IMR-90 (cell line): ENCODE measurements at regions not wholly inside any gene's neighbourhood (a gene's known extent, or its start where the extent isn't known, plus 50 kb on each side); places are given as distances from the start of the nearest gene placed in this dataset.

Experiments used
- ATAC-seq: fragments of 200-7000 bp; cut with Tn5 transposase; 2 replicates; pipeline ENCODE4 v1.9.1; 2020; ENCODE audit warnings: low read depth, mild to moderate bottlenecking, moderate library complexity
- BruUV-seq: library from RNA; stranded (reverse); fragments of 400-500 nt; replicated peaks from 2 replicates; lab custom pipeline; 2021; lab: Mats Ljungman, UMichigan
- CTCF ChIA-PET: fragments of 300-600 bp; formaldehyde crosslinking; extraction: SDS; loops from one replicate; lab custom pipeline; 2021; ENCODE audit warnings: antibody characterized with exemption; lab: Yijun Ruan, JAX
- POLR2A ChIA-PET: fragments of 300-600 bp; sonication (Branson Sonifier 250); formaldehyde crosslinking; loops from one replicate; lab custom pipeline; 2022; ENCODE audit warnings: antibody characterized with exemption; ENCODE audit not compliant: unreplicated experiment; lab: Charles Lee
- DNase-seq: peaks from one replicate; pipeline ENCODE4 v3.0.0; 2013
- H2AFZ ChIP-seq: replicated peaks from 2 replicates; pipeline ENCODE3; 2013; ENCODE audit warnings: low read length, mild to moderate bottlenecking; ENCODE audit not compliant: poor library complexity
- H2AK5ac ChIP-seq: 2 replicates; pipeline ENCODE4 v1.6.1; 2013; ENCODE audit warnings: low read depth, low read length, inconsistent platforms
- H2AK9ac ChIP-seq: replicated peaks from 2 replicates; pipeline ENCODE3; 2013; ENCODE audit warnings: mild to moderate bottlenecking, low read depth, low read length, moderate library complexity; ENCODE audit not compliant: poor library complexity
- H2BK120ac ChIP-seq: 2 replicates; pipeline ENCODE4 v1.6.1; 2013; ENCODE audit warnings: low read depth, low read length, inconsistent platforms
- H2BK15ac ChIP-seq: 3 replicates; pipeline ENCODE4 v1.6.1; 2013; ENCODE audit warnings: low read depth, low read length, inconsistent platforms
- H2BK20ac ChIP-seq: 2 replicates; pipeline ENCODE4 v1.6.1; 2013; ENCODE audit warnings: low read depth, mild to moderate bottlenecking, inconsistent platforms, low read length, moderate library complexity
- H2BK5ac ChIP-seq: 2 replicates; pipeline ENCODE4 v1.6.1; 2013; ENCODE audit warnings: mild to moderate bottlenecking, low read depth, low read length, inconsistent platforms; ENCODE audit not compliant: poor library complexity, severe bottlenecking
- H3K14ac ChIP-seq: replicated peaks from 2 replicates; pipeline ENCODE4 v1.6.1; 2013; ENCODE audit warnings: low read depth, low read length, inconsistent platforms
- H3K18ac ChIP-seq: 2 replicates; pipeline ENCODE4 v1.6.1; 2013; ENCODE audit warnings: low read depth, low read length, control low read depth
- H3K23ac ChIP-seq: 2 replicates; pipeline ENCODE4 v1.6.1; 2013; ENCODE audit warnings: low read depth, low read length, inconsistent platforms
- H3K27ac ChIP-seq: 2 replicates; pipeline ENCODE4 v1.5.1; 2013; ENCODE audit warnings: mild to moderate bottlenecking, control low read depth, low read length; ENCODE audit not compliant: insufficient read depth
- H3K27me3 ChIP-seq: 2 replicates; pipeline ENCODE4 v1.6.1; 2013; ENCODE audit warnings: low read length; ENCODE audit not compliant: control insufficient read depth, insufficient read depth
- H3K36me3 ChIP-seq: 2 replicates; pipeline ENCODE4 v1.6.1; 2013; ENCODE audit warnings: low read length, mixed read lengths; ENCODE audit not compliant: control insufficient read depth, insufficient read depth
- H3K4ac ChIP-seq: 2 replicates; pipeline ENCODE4 v1.6.1; 2013; ENCODE audit warnings: low read depth, low read length, inconsistent platforms
- H3K4me1 ChIP-seq: 2 replicates; pipeline ENCODE4 v1.6.1; 2013; ENCODE audit warnings: low read length, mixed read lengths; ENCODE audit not compliant: control insufficient read depth, insufficient read depth
- H3K4me2 ChIP-seq: 2 replicates; pipeline ENCODE4 v1.6.1; 2013; ENCODE audit warnings: low read depth, mild to moderate bottlenecking, control low read depth, low read length, moderate library complexity
- H3K4me3 ChIP-seq: 2 replicates; pipeline ENCODE4 v1.5.1; 2013; ENCODE audit warnings: low read depth, mild to moderate bottlenecking, control low read depth, low read length, moderate library complexity; ENCODE audit not compliant: insufficient read depth
- H3K56ac ChIP-seq: 2 replicates; pipeline ENCODE4 v1.6.1; 2013; ENCODE audit warnings: low read length, inconsistent platforms; ENCODE audit not compliant: insufficient read depth; ENCODE audit errors: extremely low read depth
- H3K79me1 ChIP-seq, 2 experiments: 2 replicates each; pipeline ENCODE4 v1.6.1; 2013; ENCODE audit warnings: low read length in 2 of 2, inconsistent platforms in 1 of 2, low read depth in 1 of 2
- H3K9ac ChIP-seq: 2 replicates; pipeline ENCODE4 v1.6.1; 2013; ENCODE audit warnings: low read depth, low read length, control low read depth
- H3K9me1 ChIP-seq: 2 replicates; pipeline ENCODE4 v1.6.1; 2013; ENCODE audit warnings: low read length, inconsistent platforms; ENCODE audit not compliant: insufficient read depth
- H3K9me3 ChIP-seq: 2 replicates; pipeline ENCODE4 v1.6.1; 2013; ENCODE audit warnings: low read length; ENCODE audit not compliant: control insufficient read depth, insufficient read depth
- H4K20me1 ChIP-seq: 2 replicates; pipeline ENCODE4 v1.6.1; 2013; ENCODE audit warnings: low read length, inconsistent platforms; ENCODE audit not compliant: insufficient read depth
- H4K5ac ChIP-seq: 2 replicates; pipeline ENCODE4 v1.6.1; 2013; ENCODE audit warnings: mild to moderate bottlenecking, low read depth, low read length, control low read depth
- H4K8ac ChIP-seq, 2 experiments: 2 replicates each; pipeline ENCODE4 v1.6.1; 2013; ENCODE audit warnings: low read depth in 2 of 2, low read length in 2 of 2, control low read depth in 1 of 2, inconsistent platforms in 1 of 2
- H4K91ac ChIP-seq: 2 replicates; pipeline ENCODE4 v1.6.1; 2013; ENCODE audit warnings: low read depth, low read length, inconsistent platforms; ENCODE audit not compliant: insufficient read depth
- BHLHE40 ChIP-seq: fragments of 150-350 bp; IDR thresholded peaks from 2 replicates; pipeline ENCODE4 v1.6.1; 2016; ENCODE audit warnings: mild to moderate bottlenecking, low read depth, low read length
- CEBPB ChIP-seq: IDR thresholded peaks from 2 replicates; pipeline ENCODE4 v1.6.1; 2012; ENCODE audit warnings: low read depth, low read length, improper control_type of control experiment
- CHD1 ChIP-seq: IDR thresholded peaks from 2 replicates; pipeline ENCODE4 v1.6.1; 2012; ENCODE audit warnings: low read depth, low read length, improper control_type of control experiment
- FOS ChIP-seq: fragments of 150-350 bp; IDR thresholded peaks from 2 replicates; pipeline ENCODE4 v1.6.1; 2016; ENCODE audit warnings: low read depth, low read length
- MAFK ChIP-seq: IDR thresholded peaks from 2 replicates; pipeline ENCODE4 v1.6.1; 2012; ENCODE audit warnings: low read depth, low read length, improper control_type of control experiment
- MAZ ChIP-seq: IDR thresholded peaks from 2 replicates; pipeline ENCODE4 v1.6.1; 2012; ENCODE audit warnings: low read depth, mild to moderate bottlenecking, low read length, improper control_type of control experiment, moderate library complexity, borderline replicate concordance
- MXI1 ChIP-seq: IDR thresholded peaks from 2 replicates; pipeline ENCODE4 v1.6.1; 2012; ENCODE audit warnings: low read depth, mild to moderate bottlenecking, low read length, moderate library complexity, borderline replicate concordance
- NFE2L2 ChIP-seq: fragments of 150-350 bp; IDR thresholded peaks from 2 replicates; pipeline ENCODE4 v1.6.1; 2016; ENCODE audit warnings: low read depth, mild to moderate bottlenecking, low read length
- POLR2A ChIP-seq: IDR thresholded peaks from 2 replicates; pipeline ENCODE4 v1.6.1; 2012; ENCODE audit warnings: mild to moderate bottlenecking, low read depth, low read length
- RAD21 ChIP-seq: IDR thresholded peaks from 2 replicates; pipeline ENCODE4 v1.6.1; 2012; ENCODE audit warnings: low read length, improper control_type of control experiment
- RCOR1 ChIP-seq: IDR thresholded peaks from 2 replicates; pipeline ENCODE4 v1.6.1; 2012; ENCODE audit warnings: mild to moderate bottlenecking, low read length, improper control_type of control experiment; ENCODE audit not compliant: insufficient replicate concordance
- RFX5 ChIP-seq: IDR thresholded peaks from 2 replicates; pipeline ENCODE4 v1.8.0; 2012; ENCODE audit warnings: low read depth, mild to moderate bottlenecking, low read length, moderate library complexity
- SMC3 ChIP-seq: fragments of 150-350 bp; IDR thresholded peaks from 2 replicates; pipeline ENCODE4 v1.6.1; 2016; ENCODE audit warnings: low read depth, mild to moderate bottlenecking, antibody characterized with exemption, low read length, moderate library complexity
- WGBS, 2 experiments: methylation state at CpG; one replicate each; pipeline versions ENCODE4 v1.1.5 to v1.1.7; 2013; ENCODE audit warnings: missing lambda C conversion rate in 2 of 2; ENCODE audit not compliant: insufficient read length in 1 of 2; ENCODE audit errors: extremely low coverage in 2 of 2; 5-methylcytosine and 5-hydroxymethylcytosine counted together
- dilution Hi-C: fragments of 300-500 bp; cut with HindIII; formaldehyde crosslinking; loops from one replicate; pipeline ENCODE4 v1.14.3; 2018; ENCODE audit warnings: low sequenced_read_pairs; ENCODE audit not compliant: unreplicated experiment
- in situ Hi-C: fragments of 300-500 bp; cut with MboI; formaldehyde crosslinking; loops from 3 replicates; pipeline ENCODE4 v1.14.3; 2019; ENCODE audit warnings: low sequenced_read_pairs, inconsistent platforms, mixed read lengths
- intact Hi-C: fragments of 100-400 bp; cut with micrococcal nuclease; formaldehyde crosslinking; loops from 2 replicates; pipeline ENCODE4 v1.10.0; 2022
- TF ChIP-seq, protein P1 (sequence below): fragments of 150-350 bp; IDR thresholded peaks from 2 replicates; pipeline ENCODE4 v1.6.1; 2016; ENCODE audit warnings: low read depth, mild to moderate bottlenecking, low read length, moderate library complexity, borderline replicate concordance
- TF ChIP-seq, protein P2 (sequence below): conservative IDR thresholded peaks from 2 replicates; pipeline ENCODE4 v1.5.1; 2012; ENCODE audit warnings: mild to moderate bottlenecking, low read depth, low read length, improper control_type of control experiment
- TF ChIP-seq, protein P3 (sequence below): fragments of 150-350 bp; IDR thresholded peaks from 2 replicates; pipeline ENCODE4 v1.6.1; 2017; ENCODE audit warnings: mild to moderate bottlenecking, antibody characterized with exemption, low read length, low read depth

DNA sequence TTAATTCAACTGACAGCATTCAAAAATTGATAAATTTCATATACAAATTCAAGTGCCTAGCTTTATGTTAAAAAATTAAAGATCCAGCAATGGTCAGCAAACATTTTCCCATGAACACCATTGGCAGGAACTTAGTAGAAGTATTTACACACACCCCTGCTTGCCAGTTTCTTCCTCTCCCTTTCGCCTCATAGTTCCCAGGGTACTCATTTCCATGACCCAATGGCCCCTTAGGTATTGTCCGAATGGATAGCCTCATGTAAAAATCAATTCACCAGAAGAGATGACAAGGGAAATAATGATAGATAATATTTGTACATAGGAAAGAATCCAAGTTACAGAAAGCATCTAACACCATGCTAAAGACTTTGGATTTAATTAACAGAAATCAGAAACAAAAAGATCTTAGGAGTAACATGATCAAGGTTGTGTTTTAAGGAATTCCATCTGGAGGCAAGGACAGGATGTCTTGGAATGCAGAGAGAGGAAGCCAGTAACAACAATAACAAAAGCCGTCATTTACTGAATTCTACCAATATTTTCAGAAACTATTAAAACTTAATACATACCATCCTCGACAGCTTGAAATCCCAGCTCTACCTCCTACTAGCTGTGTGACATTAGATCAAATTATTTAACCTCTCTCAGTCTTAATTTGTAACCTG is 423.0 kb downstream of the IRS1 start:
- DNase-seq (no peak), ATAC-seq (no peak)
- Histone ChIP-seq H3K4me3 (no peak overlapping the region), H4K20me1 (no peaks in the 10 kb centered on the region), H4K5ac (no peak overlapping the region), H3K9me1 (no peaks in the 10 kb centered on the region; the same call in 1 of the 2 replicates), H3K79me1 (no peaks in the 10 kb centered on the region), H3K9ac (no peak overlapping the region), H3K18ac (no peak overlapping the region), H2BK20ac (no peak overlapping the region), H3K14ac (no peak overlapping the region), H3K36me3 (no peaks in the 10 kb centered on the region), H2BK15ac (no peak overlapping the region), H4K91ac (no peak overlapping the region), H2AFZ (no peak overlapping the region), H2BK5ac (no peak overlapping the region), H3K23ac (no peak overlapping the region), H2AK9ac (no peak overlapping the region), H3K4ac (no peak overlapping the region), H3K27ac (no peak overlapping the region), H2AK5ac (no peak overlapping the region), H3K56ac (no peak overlapping the region), H4K8ac (no peak overlapping the region), H2BK120ac (no peak overlapping the region), H3K4me2 (no peak overlapping the region), H3K27me3 (no peaks in the 10 kb centered on the region), H3K4me1 (no peaks in the 10 kb centered on the region), H3K9me3 (no peaks in the 10 kb centered on the region)
- TF ChIP-seq, protein P1, sequence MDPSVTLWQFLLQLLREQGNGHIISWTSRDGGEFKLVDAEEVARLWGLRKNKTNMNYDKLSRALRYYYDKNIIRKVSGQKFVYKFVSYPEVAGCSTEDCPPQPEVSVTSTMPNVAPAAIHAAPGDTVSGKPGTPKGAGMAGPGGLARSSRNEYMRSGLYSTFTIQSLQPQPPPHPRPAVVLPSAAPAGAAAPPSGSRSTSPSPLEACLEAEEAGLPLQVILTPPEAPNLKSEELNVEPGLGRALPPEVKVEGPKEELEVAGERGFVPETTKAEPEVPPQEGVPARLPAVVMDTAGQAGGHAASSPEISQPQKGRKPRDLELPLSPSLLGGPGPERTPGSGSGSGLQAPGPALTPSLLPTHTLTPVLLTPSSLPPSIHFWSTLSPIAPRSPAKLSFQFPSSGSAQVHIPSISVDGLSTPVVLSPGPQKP = no peak
- TF ChIP-seq, protein P2, sequence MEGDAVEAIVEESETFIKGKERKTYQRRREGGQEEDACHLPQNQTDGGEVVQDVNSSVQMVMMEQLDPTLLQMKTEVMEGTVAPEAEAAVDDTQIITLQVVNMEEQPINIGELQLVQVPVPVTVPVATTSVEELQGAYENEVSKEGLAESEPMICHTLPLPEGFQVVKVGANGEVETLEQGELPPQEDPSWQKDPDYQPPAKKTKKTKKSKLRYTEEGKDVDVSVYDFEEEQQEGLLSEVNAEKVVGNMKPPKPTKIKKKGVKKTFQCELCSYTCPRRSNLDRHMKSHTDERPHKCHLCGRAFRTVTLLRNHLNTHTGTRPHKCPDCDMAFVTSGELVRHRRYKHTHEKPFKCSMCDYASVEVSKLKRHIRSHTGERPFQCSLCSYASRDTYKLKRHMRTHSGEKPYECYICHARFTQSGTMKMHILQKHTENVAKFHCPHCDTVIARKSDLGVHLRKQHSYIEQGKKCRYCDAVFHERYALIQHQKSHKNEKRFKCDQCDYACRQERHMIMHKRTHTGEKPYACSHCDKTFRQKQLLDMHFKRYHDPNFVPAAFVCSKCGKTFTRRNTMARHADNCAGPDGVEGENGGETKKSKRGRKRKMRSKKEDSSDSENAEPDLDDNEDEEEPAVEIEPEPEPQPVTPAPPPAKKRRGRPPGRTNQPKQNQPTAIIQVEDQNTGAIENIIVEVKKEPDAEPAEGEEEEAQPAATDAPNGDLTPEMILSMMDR = no peak
- TF ChIP-seq BHLHE40 (no peak), RFX5 (no peak), NFE2L2 (no peak), POLR2A (no peak), FOS (no peak), RAD21 (no peak), MXI1 (no peak), MAZ (no peak), MAFK (no peak), SMC3 (no peak), CEBPB (no peak), RCOR1 (no peak), CHD1 (no peak)
- TF ChIP-seq, protein P3, sequence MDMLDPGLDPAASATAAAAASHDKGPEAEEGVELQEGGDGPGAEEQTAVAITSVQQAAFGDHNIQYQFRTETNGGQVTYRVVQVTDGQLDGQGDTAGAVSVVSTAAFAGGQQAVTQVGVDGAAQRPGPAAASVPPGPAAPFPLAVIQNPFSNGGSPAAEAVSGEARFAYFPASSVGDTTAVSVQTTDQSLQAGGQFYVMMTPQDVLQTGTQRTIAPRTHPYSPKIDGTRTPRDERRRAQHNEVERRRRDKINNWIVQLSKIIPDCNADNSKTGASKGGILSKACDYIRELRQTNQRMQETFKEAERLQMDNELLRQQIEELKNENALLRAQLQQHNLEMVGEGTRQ = no peak
- intact Hi-C loops (no loop called here), dilution Hi-C loops (no loop called here), in situ Hi-C loops (no loop called here)
- no TSS peak for BruUV-seq
- ChIA-PET POLR2A (no interaction called here), CTCF (no interaction called here)
- no CpG with 5 or more reads among the region's 4 CpGs for WGBS, 2 experiments
